Neural progenitor cell (in vitro differentiated cells): ENCODE measurements at regions not wholly inside any gene's neighbourhood (a gene's known extent, or its start where the extent isn't known, plus 50 kb on each side); places are given as distances from the start of the nearest gene placed in this dataset.

Experiments used
- DNase-seq: peaks from one replicate; pipeline ENCODE4 v3.0.0-alpha.2; 2016; ENCODE audit warnings: low spot score
- H2AFZ ChIP-seq: fragments of 200-600 bp; sonication (generic); replicated peaks from 2 replicates; pipeline ENCODE4 v1.6.1; 2016; ENCODE audit warnings: antibody characterized with exemption
- H3F3A ChIP-seq: fragments of 200-600 bp; sonication (generic); 2 replicates; pipeline ENCODE4 v1.6.1; 2016; ENCODE audit warnings: antibody characterized with exemption, low read depth
- H3K27ac ChIP-seq: fragments of 200-600 bp; sonication (generic); 2 replicates; pipeline ENCODE4 v1.5.1; 2016; ENCODE audit warnings: mild to moderate bottlenecking
- H3K27me3 ChIP-seq: fragments of 200-600 bp; sonication (generic); 2 replicates; pipeline ENCODE4 v1.6.1; 2016; ENCODE audit warnings: mild to moderate bottlenecking, moderate library complexity
- H3K36me3 ChIP-seq: fragments of 200-600 bp; sonication (generic); 2 replicates; pipeline ENCODE4 v1.5.1; 2016
- H3K4me1 ChIP-seq: fragments of 200-600 bp; sonication (generic); 2 replicates; pipeline ENCODE4 v1.6.1; 2016; ENCODE audit warnings: mixed run types
- H3K4me2 ChIP-seq: fragments of 200-600 bp; sonication (generic); 2 replicates; pipeline ENCODE4 v1.6.1; 2016
- H3K4me3 ChIP-seq: fragments of 200-600 bp; sonication (generic); 2 replicates; pipeline ENCODE4 v1.5.1; 2016
- H3K79me2 ChIP-seq: fragments of 200-600 bp; sonication (generic); 2 replicates; pipeline ENCODE4 v1.6.1; 2016; ENCODE audit warnings: low read depth
- H3K9ac ChIP-seq: fragments of 200-600 bp; sonication (generic); 2 replicates; pipeline ENCODE4 v1.6.1; 2016
- H3K9me3 ChIP-seq: fragments of 200-600 bp; sonication (generic); 2 replicates; pipeline ENCODE4 v1.5.1; 2016; ENCODE audit warnings: low read depth
- H4K20me1 ChIP-seq: fragments of 200-600 bp; sonication (generic); 2 replicates; pipeline ENCODE4 v1.6.1; 2016; ENCODE audit warnings: low read depth
- H3K27ac Mint-ChIP-seq: 3 replicates; pipeline ENCODE4 v1.8.0; 2021; ENCODE audit warnings: mixed read lengths
- H3K27me3 Mint-ChIP-seq: 2 replicates; pipeline ENCODE4 v1.8.0; 2022; ENCODE audit warnings: low read depth, mild to moderate bottlenecking, inconsistent platforms, moderate library complexity, mixed read lengths; ENCODE audit not compliant: insufficient read depth
- H3K36me3 Mint-ChIP-seq: 3 replicates; pipeline ENCODE4 v1.8.0; 2021; ENCODE audit warnings: mixed read lengths
- H3K4me1 Mint-ChIP-seq: 3 replicates; pipeline ENCODE4 v1.8.0; 2021; ENCODE audit warnings: mixed read lengths
- H3K4me3 Mint-ChIP-seq: 3 replicates; pipeline ENCODE4 v1.8.0; 2021; ENCODE audit warnings: mild to moderate bottlenecking, moderate library complexity, mixed read lengths
- H3K9me3 Mint-ChIP-seq: 3 replicates; pipeline ENCODE4 v1.8.0; 2020; ENCODE audit warnings: mixed read lengths
- CTCF ChIP-seq: fragments of 200-600 bp; sonication (generic); IDR thresholded peaks from 2 replicates; pipeline ENCODE4 v1.5.1; 2017; ENCODE audit warnings: antibody characterized with exemption, mild to moderate bottlenecking
- EZH2 ChIP-seq: fragments of 200-600 bp; sonication (generic); IDR thresholded peaks from 2 replicates; pipeline ENCODE4 v1.6.1; 2017; ENCODE audit warnings: antibody characterized with exemption, mild to moderate bottlenecking, moderate library complexity
- EZH2phosphoT487 ChIP-seq: fragments of 200-600 bp; sonication (generic); IDR thresholded peaks from 2 replicates; pipeline ENCODE4 v1.6.1; 2017; ENCODE audit warnings: antibody characterized with exemption

GRCh38 chr11:31981457-31981856 is 109.4 kb upstream of the RCN1 start:
- H3K9me3 ChIP-seq, result no peaks in the 10 kb centered on the region
- Mint-ChIP-seq H3K36me3 (no peaks in the 10 kb centered on the region), H3K27me3 (no peaks in the 10 kb centered on the region), H3K9me3 (peaks cover 4% of the 10 kb centered on the region), H3K27ac (no peak overlapping the region), H3K4me3 (no peak overlapping the region), H3K4me1 (peaks cover 7% of the 10 kb centered on the region)
- H2AFZ ChIP-seq, result no peak overlapping the region
- H4K20me1 ChIP-seq, result no peaks in the 10 kb centered on the region
- H3K4me2 ChIP-seq, result no peak overlapping the region
- H3K4me1 ChIP-seq, result peaks cover 5% of the 10 kb centered on the region
- DNase-seq, result no peak
- H3K4me3 ChIP-seq, result no peak overlapping the region
- no peak overlapping the region for H3K9ac ChIP-seq
- H3K79me2 ChIP-seq, result no peaks in the 10 kb centered on the region
- TF ChIP-seq EZH2 (no peak), EZH2phosphoT487 (no peak), CTCF (no peak)
- H3K27ac ChIP-seq, result no peak overlapping the region
- no peaks in the 10 kb centered on the region for H3F3A ChIP-seq
- H3K27me3 ChIP-seq, result peaks cover 9% of the 10 kb centered on the region
- no peaks in the 10 kb centered on the region for H3K36me3 ChIP-seq

GRCh38 chr11:31977343-31977742 is 113.5 kb upstream of the RCN1 start:
- no peak overlapping the region for H3K4me2 ChIP-seq
- Mint-ChIP-seq H3K27ac (peak overlapping the region; percentile 38), H3K4me1 (peaks cover 7% of the 10 kb centered on the region), H3K27me3 (peaks cover 2% of the 10 kb centered on the region), H3K4me3 (no peak overlapping the region), H3K9me3 (peaks cover 13% of the 10 kb centered on the region), H3K36me3 (no peaks in the 10 kb centered on the region)
- H4K20me1 ChIP-seq, result no peaks in the 10 kb centered on the region
- TF ChIP-seq CTCF (no peak), EZH2phosphoT487 (no peak), EZH2 (no peak)
- no peaks in the 10 kb centered on the region for H3K79me2 ChIP-seq
- H3F3A ChIP-seq, result no peaks in the 10 kb centered on the region
- H3K27me3 ChIP-seq, result no peaks in the 10 kb centered on the region
- H3K27ac ChIP-seq, result no peak overlapping the region
- no peak overlapping the region for H3K9ac ChIP-seq
- no peaks in the 10 kb centered on the region for H3K9me3 ChIP-seq
- H3K4me3 ChIP-seq, result no peak overlapping the region
- no peaks in the 10 kb centered on the region for H3K36me3 ChIP-seq
- peaks cover 5% of the 10 kb centered on the region for H3K4me1 ChIP-seq
- no peak overlapping the region for H2AFZ ChIP-seq
- DNase-seq, result no peak

GRCh38 chr11:31974366-31975136 is 116.3 kb upstream of the RCN1 start:
- Histone ChIP-seq H3K27me3 (no peaks in the 10 kb centered on the region), H3K36me3 (no peaks in the 10 kb centered on the region), H3K4me1 (peaks cover 5% of the 10 kb centered on the region), H3K4me2 (no peak overlapping the region), H3K9ac (no peak overlapping the region), H4K20me1 (no peaks in the 10 kb centered on the region), H3K4me3 (no peak overlapping the region), H3K27ac (no peak overlapping the region), H3K9me3 (no peaks in the 10 kb centered on the region), H2AFZ (no peak overlapping the region), H3F3A (no peaks in the 10 kb centered on the region), H3K79me2 (no peaks in the 10 kb centered on the region)
- TF ChIP-seq CTCF (no peak), EZH2 (no peak), EZH2phosphoT487 (no peak)
- H3K4me1 Mint-ChIP-seq, result peaks cover 7% of the 10 kb centered on the region
- no peak overlapping the region for H3K4me3 Mint-ChIP-seq
- peaks cover 27% of the 10 kb centered on the region for H3K9me3 Mint-ChIP-seq
- peaks cover 6% of the 10 kb centered on the region for H3K36me3 Mint-ChIP-seq
- peaks cover 8% of the 10 kb centered on the region for H3K27me3 Mint-ChIP-seq
- no peak for DNase-seq
- no peak overlapping the region for H3K27ac Mint-ChIP-seq
